ENCODE measurements at regions not wholly inside any gene's neighbourhood (a gene's known extent, or its start where the extent isn't known, plus 50 kb on each side); places are given as distances from the start of the nearest gene placed in this dataset.

DNA sequence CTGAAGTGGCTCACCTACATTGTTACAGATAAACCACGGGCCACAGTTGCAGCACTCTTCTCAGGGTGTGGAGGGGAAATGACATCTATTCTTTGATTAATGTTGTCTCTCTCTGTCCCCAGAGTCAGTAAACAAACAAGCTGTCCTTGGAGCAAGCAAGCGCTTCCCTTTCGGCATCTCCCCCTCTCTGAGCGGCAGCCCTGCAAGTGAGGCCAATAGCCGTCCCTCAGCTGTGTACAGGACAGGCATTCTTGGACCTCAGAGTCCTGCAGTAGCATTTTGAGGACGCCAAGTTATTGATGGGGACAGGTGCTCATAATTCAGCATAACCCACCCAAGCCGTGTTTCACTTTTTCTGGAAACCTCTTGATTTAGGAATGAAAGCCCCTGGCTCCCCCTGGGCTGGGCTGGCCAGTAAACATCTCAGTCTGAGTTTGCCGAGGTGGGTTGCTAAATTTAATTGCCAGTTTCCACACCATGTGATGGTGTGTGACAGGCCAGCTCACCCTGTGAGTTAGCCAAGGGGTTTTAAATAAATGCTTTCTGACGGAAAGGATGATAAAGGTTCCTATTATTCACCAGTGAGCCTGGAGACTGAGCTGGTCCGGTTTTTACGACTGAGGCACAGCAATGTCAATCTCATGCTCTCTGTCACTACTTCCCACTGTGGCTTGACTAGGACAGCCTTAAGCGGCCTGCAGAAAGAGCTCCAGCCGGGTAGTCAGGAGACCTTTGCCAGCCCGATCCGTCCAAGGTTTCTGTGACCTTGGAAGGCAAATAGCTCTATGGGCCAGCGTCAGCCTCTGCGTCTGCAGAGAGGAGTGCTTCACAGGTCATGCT, 214.8 kb upstream of the RREB1 start:
- TF ChIP-seq CTCF (conservative IDR thresholded peaks at IDR 0.05; ENCODE audit: low read length) (no peak), EZH2phosphoT487 (IDR thresholded peaks at IDR 0.05; ENCODE audit: borderline replicate concordance, low read depth, low read length) (no peak)
